Endothelial cell (in vitro differentiated cells): ENCODE measurements at regions not wholly inside any gene's neighbourhood (a gene's known extent, or its start where the extent isn't known, plus 50 kb on each side); places are given as distances from the start of the nearest gene placed in this dataset.

Experiments
- DNase-seq: peaks from one replicate; pipeline ENCODE4 v3.0.0; 2021; ENCODE audit warnings: low spot score
- H3K27ac Mint-ChIP-seq: one replicate; pipeline ENCODE4 v1.8.0; 2021; ENCODE audit warnings: mixed read lengths, inconsistent platforms; ENCODE audit not compliant: unreplicated experiment
- H3K27me3 Mint-ChIP-seq: one replicate; pipeline ENCODE4 v1.8.0; 2021; ENCODE audit warnings: mild to moderate bottlenecking, moderate library complexity, mixed read lengths, inconsistent platforms; ENCODE audit not compliant: unreplicated experiment
- H3K36me3 Mint-ChIP-seq: one replicate; pipeline ENCODE4 v1.8.0; 2021; ENCODE audit warnings: mild to moderate bottlenecking, low read depth, mixed read lengths, inconsistent platforms; ENCODE audit not compliant: unreplicated experiment
- H3K4me1 Mint-ChIP-seq: one replicate; pipeline ENCODE4 v1.8.0; 2021; ENCODE audit warnings: mild to moderate bottlenecking, mixed read lengths, inconsistent platforms; ENCODE audit not compliant: unreplicated experiment
- H3K4me3 Mint-ChIP-seq: one replicate; pipeline ENCODE4 v1.8.0; 2021; ENCODE audit warnings: mild to moderate bottlenecking, mixed read lengths, inconsistent platforms; ENCODE audit not compliant: unreplicated experiment
- H3K9me3 Mint-ChIP-seq: one replicate; pipeline ENCODE4 v1.8.0; 2021; ENCODE audit warnings: mixed read lengths, inconsistent platforms; ENCODE audit not compliant: unreplicated experiment
- TF ChIP-seq, protein P1 (sequence below): fragments of 200-600 bp; sonication (generic); IDR thresholded peaks from one replicate; pipeline ENCODE4 v1.5.0; 2021; ENCODE audit warnings: antibody characterized with exemption; ENCODE audit not compliant: unreplicated experiment

DNA sequence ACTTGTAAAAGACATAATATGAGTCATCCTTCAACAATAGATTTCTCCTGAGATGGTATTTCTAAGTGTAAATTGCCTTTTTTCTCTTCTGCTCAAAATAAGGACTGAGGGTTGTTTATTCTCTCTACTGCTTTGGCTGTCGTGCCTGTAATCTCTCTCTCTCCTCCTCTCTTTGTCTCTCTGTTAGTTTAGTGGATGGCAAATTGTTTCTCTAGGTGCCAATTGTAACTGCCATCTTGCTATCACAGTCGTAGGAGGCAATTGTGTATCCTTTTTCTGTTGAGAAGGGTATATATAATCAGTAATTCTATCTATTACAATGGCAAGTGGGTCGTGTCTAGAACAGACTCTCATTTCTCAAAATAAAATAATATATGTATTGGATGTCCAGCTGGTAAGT lies 545.0 kb upstream of the FBXO33 start:
- Mint-ChIP-seq H3K27me3 (no peaks in the 10 kb centered on the region), H3K4me1 (no peaks in the 10 kb centered on the region), H3K36me3 (no peaks in the 10 kb centered on the region), H3K27ac (no peak overlapping the region), H3K9me3 (no peaks in the 10 kb centered on the region), H3K4me3 (no peak overlapping the region)
- TF ChIP-seq, protein P1, sequence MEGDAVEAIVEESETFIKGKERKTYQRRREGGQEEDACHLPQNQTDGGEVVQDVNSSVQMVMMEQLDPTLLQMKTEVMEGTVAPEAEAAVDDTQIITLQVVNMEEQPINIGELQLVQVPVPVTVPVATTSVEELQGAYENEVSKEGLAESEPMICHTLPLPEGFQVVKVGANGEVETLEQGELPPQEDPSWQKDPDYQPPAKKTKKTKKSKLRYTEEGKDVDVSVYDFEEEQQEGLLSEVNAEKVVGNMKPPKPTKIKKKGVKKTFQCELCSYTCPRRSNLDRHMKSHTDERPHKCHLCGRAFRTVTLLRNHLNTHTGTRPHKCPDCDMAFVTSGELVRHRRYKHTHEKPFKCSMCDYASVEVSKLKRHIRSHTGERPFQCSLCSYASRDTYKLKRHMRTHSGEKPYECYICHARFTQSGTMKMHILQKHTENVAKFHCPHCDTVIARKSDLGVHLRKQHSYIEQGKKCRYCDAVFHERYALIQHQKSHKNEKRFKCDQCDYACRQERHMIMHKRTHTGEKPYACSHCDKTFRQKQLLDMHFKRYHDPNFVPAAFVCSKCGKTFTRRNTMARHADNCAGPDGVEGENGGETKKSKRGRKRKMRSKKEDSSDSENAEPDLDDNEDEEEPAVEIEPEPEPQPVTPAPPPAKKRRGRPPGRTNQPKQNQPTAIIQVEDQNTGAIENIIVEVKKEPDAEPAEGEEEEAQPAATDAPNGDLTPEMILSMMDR = no peak
- DNase-seq = no peak

DNA sequence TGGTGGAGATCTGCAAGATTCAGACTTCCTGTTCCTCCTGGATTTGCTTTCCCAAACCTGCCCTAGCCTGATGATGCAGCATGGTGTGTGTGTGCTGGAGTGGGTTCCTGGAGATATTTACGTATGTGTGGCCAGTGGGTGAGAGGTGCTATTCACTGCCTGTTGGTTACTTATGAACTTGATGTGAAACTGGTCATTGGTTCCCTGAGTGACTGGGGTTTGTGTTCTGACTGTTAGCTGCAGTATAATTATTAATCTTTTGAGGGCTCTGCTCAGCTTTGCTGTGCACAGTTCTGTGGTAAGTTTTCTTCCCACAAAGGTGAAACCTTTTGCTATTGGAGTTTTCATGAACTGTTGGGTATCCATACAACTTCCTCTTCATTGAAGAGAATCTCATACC lies 541.8 kb upstream of the FBXO33 start:
- no peaks in the 10 kb centered on the region for H3K27me3 Mint-ChIP-seq
- H3K36me3 Mint-ChIP-seq = no peaks in the 10 kb centered on the region
- no peak overlapping the region for H3K27ac Mint-ChIP-seq
- H3K4me1 Mint-ChIP-seq = no peaks in the 10 kb centered on the region
- TF ChIP-seq, protein P1 = no peak
- no peak overlapping the region for H3K4me3 Mint-ChIP-seq
- no peak for DNase-seq
- no peaks in the 10 kb centered on the region for H3K9me3 Mint-ChIP-seq

DNA sequence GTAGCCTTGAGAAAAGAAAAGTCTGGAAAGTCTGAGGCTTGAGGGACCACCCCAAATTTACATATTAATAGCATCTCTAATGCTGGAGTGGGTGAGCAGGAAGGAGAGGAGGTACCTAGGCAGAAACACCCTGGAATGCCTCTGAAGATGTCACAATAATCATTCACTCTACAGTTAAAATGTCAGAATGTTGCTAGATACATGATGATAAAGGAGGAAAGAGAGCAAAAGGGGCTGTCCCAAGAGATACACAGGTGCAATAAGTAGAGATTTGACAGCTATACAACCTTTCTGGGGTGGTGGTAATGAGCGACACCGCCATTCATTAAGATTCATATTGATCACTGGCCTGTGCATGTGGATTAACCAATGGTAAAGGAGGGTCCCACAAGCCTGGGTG lies 540.5 kb upstream of the FBXO33 start:
- no peak overlapping the region for H3K4me3 Mint-ChIP-seq

DNA sequence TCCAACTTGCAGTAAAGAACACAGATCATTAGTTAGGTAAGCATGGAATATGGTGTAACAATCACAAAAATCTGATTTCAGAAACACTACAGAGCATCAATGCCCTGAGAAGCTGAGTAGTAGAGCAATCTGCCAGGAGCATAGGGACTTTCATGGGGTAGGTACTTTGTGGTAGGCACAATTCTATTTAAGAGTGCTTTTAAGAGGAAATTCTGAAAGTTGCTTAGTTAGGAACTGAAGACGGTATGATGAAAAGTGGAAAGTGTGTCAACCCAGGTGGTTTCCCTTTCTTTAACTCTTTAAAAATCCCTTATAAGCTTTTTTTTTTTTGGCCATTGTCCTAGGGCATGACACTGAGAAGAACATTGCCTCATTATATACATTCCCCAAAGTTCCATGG lies 535.7 kb upstream of the FBXO33 start:
- Mint-ChIP-seq H3K27ac (no peak overlapping the region), H3K4me1 (no peaks in the 10 kb centered on the region), H3K27me3 (no peaks in the 10 kb centered on the region), H3K9me3 (no peaks in the 10 kb centered on the region), H3K36me3 (no peaks in the 10 kb centered on the region), H3K4me3 (no peak overlapping the region)
- TF ChIP-seq, protein P1 = no peak
- DNase-seq = no peak

More for the DNA sequence above, 540.5 kb upstream of the FBXO33 start:
- no peak for DNase-seq
- Mint-ChIP-seq H3K9me3 (no peaks in the 10 kb centered on the region), H3K4me1 (no peaks in the 10 kb centered on the region), H3K27me3 (no peaks in the 10 kb centered on the region), H3K27ac (no peak overlapping the region), H3K36me3 (no peaks in the 10 kb centered on the region)
- TF ChIP-seq, protein P1 = no peak

DNA sequence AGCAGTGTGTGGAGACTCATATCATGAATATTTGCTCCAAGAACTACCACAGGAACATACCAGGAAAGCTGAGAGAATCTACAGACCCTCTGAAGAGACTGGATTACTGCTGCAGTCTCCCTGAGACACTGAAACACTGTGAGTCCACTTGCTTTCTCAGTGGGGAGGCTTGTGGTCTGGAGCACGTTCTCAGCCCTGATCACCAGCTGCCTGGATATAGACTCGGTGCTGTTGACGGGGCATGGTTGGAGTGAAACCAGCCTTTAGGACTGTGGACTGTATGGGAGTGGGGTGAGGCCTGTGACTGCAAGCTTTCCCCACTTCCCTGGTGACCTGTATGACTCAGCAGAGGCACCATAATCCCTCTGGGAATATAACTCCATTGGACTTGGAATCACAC lies 525.8 kb upstream of the FBXO33 start:
- no peaks in the 10 kb centered on the region for H3K36me3 Mint-ChIP-seq
- no peaks in the 10 kb centered on the region for H3K4me1 Mint-ChIP-seq
- no peak overlapping the region for H3K4me3 Mint-ChIP-seq
- TF ChIP-seq, protein P1 = no peak
- no peak overlapping the region for H3K27ac Mint-ChIP-seq
- DNase-seq = no peak
- H3K9me3 Mint-ChIP-seq = no peaks in the 10 kb centered on the region
- H3K27me3 Mint-ChIP-seq = peaks cover 1% of the 10 kb centered on the region
